ENCODE measurements at regions not wholly inside any gene's neighbourhood (a gene's known extent, or its start where the extent isn't known, plus 50 kb on each side); places are given as distances from the start of the nearest gene placed in this dataset.

- TF ChIP-seq, protein P1, sequence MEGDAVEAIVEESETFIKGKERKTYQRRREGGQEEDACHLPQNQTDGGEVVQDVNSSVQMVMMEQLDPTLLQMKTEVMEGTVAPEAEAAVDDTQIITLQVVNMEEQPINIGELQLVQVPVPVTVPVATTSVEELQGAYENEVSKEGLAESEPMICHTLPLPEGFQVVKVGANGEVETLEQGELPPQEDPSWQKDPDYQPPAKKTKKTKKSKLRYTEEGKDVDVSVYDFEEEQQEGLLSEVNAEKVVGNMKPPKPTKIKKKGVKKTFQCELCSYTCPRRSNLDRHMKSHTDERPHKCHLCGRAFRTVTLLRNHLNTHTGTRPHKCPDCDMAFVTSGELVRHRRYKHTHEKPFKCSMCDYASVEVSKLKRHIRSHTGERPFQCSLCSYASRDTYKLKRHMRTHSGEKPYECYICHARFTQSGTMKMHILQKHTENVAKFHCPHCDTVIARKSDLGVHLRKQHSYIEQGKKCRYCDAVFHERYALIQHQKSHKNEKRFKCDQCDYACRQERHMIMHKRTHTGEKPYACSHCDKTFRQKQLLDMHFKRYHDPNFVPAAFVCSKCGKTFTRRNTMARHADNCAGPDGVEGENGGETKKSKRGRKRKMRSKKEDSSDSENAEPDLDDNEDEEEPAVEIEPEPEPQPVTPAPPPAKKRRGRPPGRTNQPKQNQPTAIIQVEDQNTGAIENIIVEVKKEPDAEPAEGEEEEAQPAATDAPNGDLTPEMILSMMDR (IDR thresholded peaks at IDR 0.05): no peak
- TF ChIP-seq POLR2A (IDR thresholded peaks at IDR 0.05): no peak
- TF ChIP-seq POLR2AphosphoS5 (IDR thresholded peaks at IDR 0.05): no peak
- TF ChIP-seq EP300 (IDR thresholded peaks at IDR 0.05): no peak
Measured at GRCh38 chr11:115980337-115981103, 476.3 kb upstream of the CADM1 start.
